Chondrocyte (in vitro differentiated cells): ENCODE measurements at regions not wholly inside any gene's neighbourhood (a gene's known extent, or its start where the extent isn't known, plus 50 kb on each side); places are given as distances from the start of the nearest gene placed in this dataset.

Experiments
- DNase-seq: peaks from one replicate; pipeline ENCODE4 v3.0.0; 2021; ENCODE audit warnings: mixed read lengths, low spot score
- H3K27ac Mint-ChIP-seq: one replicate; pipeline ENCODE4 v1.8.0; 2021; ENCODE audit warnings: mild to moderate bottlenecking, moderate library complexity, mixed read lengths; ENCODE audit not compliant: unreplicated experiment
- H3K27me3 Mint-ChIP-seq: 2 replicates; pipeline ENCODE4 v1.8.0; 2021; ENCODE audit warnings: low read depth, mixed read lengths
- H3K36me3 Mint-ChIP-seq: 2 replicates; pipeline ENCODE4 v1.8.0; 2021; ENCODE audit warnings: low read depth, mixed read lengths
- H3K4me1 Mint-ChIP-seq: 2 replicates; pipeline ENCODE4 v1.8.0; 2021; ENCODE audit warnings: low read depth, mild to moderate bottlenecking, mixed read lengths
- H3K4me3 Mint-ChIP-seq: one replicate; pipeline ENCODE4 v1.8.0; 2021; ENCODE audit warnings: mild to moderate bottlenecking, moderate library complexity, mixed read lengths; ENCODE audit not compliant: unreplicated experiment
- H3K9me3 Mint-ChIP-seq: 2 replicates; pipeline ENCODE4 v1.8.0; 2021; ENCODE audit warnings: low read depth, mixed read lengths
- CTCF ChIP-seq: fragments of 200-600 bp; sonication (generic); IDR thresholded peaks from 2 replicates; pipeline ENCODE4 v1.5.0; 2021; ENCODE audit warnings: antibody characterized with exemption, mild to moderate bottlenecking, moderate library complexity

GRCh38 chr7:68507668-68508067, 1090.6 kb upstream of the AUTS2 start:
- peaks cover 6% of the 10 kb centered on the region for H3K9me3 Mint-ChIP-seq
- DNase-seq, result no peak
- peaks cover 2% of the 10 kb centered on the region for H3K27me3 Mint-ChIP-seq
- peaks cover 20% of the 10 kb centered on the region for H3K4me1 Mint-ChIP-seq
- no peaks in the 10 kb centered on the region for H3K36me3 Mint-ChIP-seq
- no peak overlapping the region for H3K4me3 Mint-ChIP-seq
- no peak overlapping the region for H3K27ac Mint-ChIP-seq
- no peak for TF ChIP-seq CTCF

- TF ChIP-seq CTCF, result no peak
- H3K27ac Mint-ChIP-seq, result no peak overlapping the region
- H3K27me3 Mint-ChIP-seq, result peaks cover 2% of the 10 kb centered on the region
- peaks cover 20% of the 10 kb centered on the region for H3K4me1 Mint-ChIP-seq
- no peak overlapping the region for H3K4me3 Mint-ChIP-seq
- no peaks in the 10 kb centered on the region for H3K36me3 Mint-ChIP-seq
- DNase-seq, result no peak
- H3K9me3 Mint-ChIP-seq, result peaks cover 6% of the 10 kb centered on the region
Measured at GRCh38 chr7:68509054-68509453, 1089.2 kb upstream of the AUTS2 start.

- H3K27me3 Mint-ChIP-seq, result peaks cover 2% of the 10 kb centered on the region
- H3K9me3 Mint-ChIP-seq, result peaks cover 6% of the 10 kb centered on the region
- H3K4me1 Mint-ChIP-seq, result peaks cover 16% of the 10 kb centered on the region
- no peak for TF ChIP-seq CTCF
- no peaks in the 10 kb centered on the region for H3K36me3 Mint-ChIP-seq
- H3K27ac Mint-ChIP-seq, result no peak overlapping the region
- no peak for DNase-seq
- H3K4me3 Mint-ChIP-seq, result no peak overlapping the region
Measured at GRCh38 chr7:68509603-68510002, 1088.7 kb upstream of the AUTS2 start.

- DNase-seq, result no peak
- Mint-ChIP-seq H3K27me3 (peaks cover 2% of the 10 kb centered on the region), H3K36me3 (no peaks in the 10 kb centered on the region), H3K9me3 (peaks cover 6% of the 10 kb centered on the region), H3K4me1 (peaks cover 6% of the 10 kb centered on the region), H3K27ac (no peak overlapping the region), H3K4me3 (no peak overlapping the region)
- no peak for TF ChIP-seq CTCF
Measured at GRCh38 chr7:68511281-68511680, 1087.0 kb upstream of the AUTS2 start.

- peaks cover 6% of the 10 kb centered on the region for H3K4me1 Mint-ChIP-seq
- no peak for TF ChIP-seq CTCF
- no peaks in the 10 kb centered on the region for H3K27me3 Mint-ChIP-seq
- H3K4me3 Mint-ChIP-seq, result no peak overlapping the region
- no peak overlapping the region for H3K27ac Mint-ChIP-seq
- no peak for DNase-seq
- no peaks in the 10 kb centered on the region for H3K36me3 Mint-ChIP-seq
- H3K9me3 Mint-ChIP-seq, result peaks cover 6% of the 10 kb centered on the region
Measured at GRCh38 chr7:68512466-68512865, 1085.8 kb upstream of the AUTS2 start.
